GM20431 (cell line): ENCODE measurements at regions not wholly inside any gene's neighbourhood (a gene's known extent, or its start where the extent isn't known, plus 50 kb on each side); places are given as distances from the start of the nearest gene placed in this dataset.

Experiments
- in situ Hi-C: fragments of 300-500 bp; cut with MseI, MboI; formaldehyde crosslinking; loops from one replicate; pipeline ENCODE4 v1.15.0; 2020; ENCODE audit warnings: low sequenced_read_pairs; ENCODE audit not compliant: unreplicated experiment

GRCh38 chr4:124540014-124540413 is 172.5 kb downstream of the ANKRD50 start:
- in situ Hi-C loops = no loop called here

- in situ Hi-C loops = no loop called here
These were observed 170.7 kb downstream of the ANKRD50 start for GRCh38 chr4:124541652-124542420.

- in situ Hi-C loops = no loop called here
These were observed 156.6 kb downstream of the ANKRD50 start for GRCh38 chr4:124555959-124556358.

- in situ Hi-C loops = no loop called here
These were observed 148.4 kb downstream of the ANKRD50 start for GRCh38 chr4:124564121-124564520.

- in situ Hi-C loops = no loop called here
These were observed 147.2 kb downstream of the ANKRD50 start for GRCh38 chr4:124565371-124565770.

- in situ Hi-C loops = no loop called here
These were observed 146.5 kb downstream of the ANKRD50 start for GRCh38 chr4:124566030-124566429.

GRCh38 chr4:124573056-124573455 is 139.5 kb downstream of the ANKRD50 start:
- in situ Hi-C loops = no loop called here

- in situ Hi-C loops = no loop called here
These were observed 132.6 kb downstream of the ANKRD50 start for GRCh38 chr4:124579896-124580295.

GRCh38 chr4:124583797-124584196 is 128.7 kb downstream of the ANKRD50 start:
- in situ Hi-C loops = no loop called here

- in situ Hi-C loops = no loop called here
These were observed 122.7 kb downstream of the ANKRD50 start for GRCh38 chr4:124589786-124590185.

- in situ Hi-C loops = no loop called here
These were observed 122.1 kb downstream of the ANKRD50 start for GRCh38 chr4:124590480-124590879.

- in situ Hi-C loops = no loop called here
These were observed 120.9 kb downstream of the ANKRD50 start for GRCh38 chr4:124591637-124592036.

- in situ Hi-C loops = no loop called here
These were observed 119.0 kb downstream of the ANKRD50 start for GRCh38 chr4:124593494-124593893.

GRCh38 chr4:124594945-124595344 is 117.6 kb downstream of the ANKRD50 start:
- in situ Hi-C loops = no loop called here

GRCh38 chr4:124596816-124597215 is 115.7 kb downstream of the ANKRD50 start:
- in situ Hi-C loops = no loop called here

GRCh38 chr4:124610211-124610610 is 102.3 kb downstream of the ANKRD50 start:
- in situ Hi-C loops = no loop called here
